Testis (tissue), 2 donors: ENCODE measurements at regions not wholly inside any gene's neighbourhood (a gene's known extent, or its start where the extent isn't known, plus 50 kb on each side); places are given as distances from the start of the nearest gene placed in this dataset.

Experiments
- CTCF ChIP-seq, 3 experiments: fragments of 450-650 bp in 2 of 3; fragments of 200-600 bp in 1 of 3; sonication (generic) in 1 of 3; IDR thresholded peaks; one replicate each; pipeline ENCODE4 v1.5.1; 2016 to 2019; ENCODE audit warnings: antibody characterized with exemption in 3 of 3, mild to moderate bottlenecking in 2 of 3, moderate library complexity in 1 of 3
- POLR2A ChIP-seq: fragments of 450-650 bp; IDR thresholded peaks from one replicate; pipeline ENCODE4 v1.6.1; 2017; ENCODE audit warnings: antibody characterized with exemption, mild to moderate bottlenecking, moderate library complexity

GRCh38 chr12:11524446-11524845 lies 125.0 kb upstream of the ETV6 start:
- TF ChIP-seq CTCF (IDR thresholded peaks at IDR 0.05) (no peak), POLR2A (no peak)
